Hematopoietic multipotent progenitor cell treated with erythropoietin and hydrocortisone succinate and interleukin-3 and kit ligand, for 8 days (in vitro differentiated cells): ENCODE measurements at regions not wholly inside any gene's neighbourhood (a gene's known extent, or its start where the extent isn't known, plus 50 kb on each side); places are given as distances from the start of the nearest gene placed in this dataset.

Experiments used
- DNase-seq: peaks from one replicate; pipeline ENCODE4 v3.0.0-alpha.2; 2015

GRCh38 chr9:1269533-1270315 is 219.6 kb downstream of the DMRT2 start:
- no peak for DNase-seq

DNA sequence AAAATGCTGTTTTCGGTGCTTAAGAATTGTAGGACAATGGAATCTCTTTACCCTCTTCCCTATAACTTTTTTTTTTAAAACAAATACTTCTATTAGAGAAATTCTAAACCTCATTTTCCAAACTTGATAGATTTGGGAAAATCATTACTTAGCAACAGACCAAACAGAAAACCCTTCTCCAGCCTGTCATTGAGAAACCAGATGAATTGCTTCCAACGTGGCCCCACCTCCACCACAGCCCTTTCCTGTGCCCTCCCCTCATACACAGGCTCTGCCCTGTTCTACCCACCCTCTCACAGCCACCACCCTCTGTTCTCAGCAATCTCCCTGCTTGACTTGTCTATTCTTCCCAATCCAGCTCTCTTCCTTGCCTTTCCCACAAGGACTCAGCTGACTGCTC is 221.2 kb downstream of the DMRT2 start:
- no peak for DNase-seq

DNA sequence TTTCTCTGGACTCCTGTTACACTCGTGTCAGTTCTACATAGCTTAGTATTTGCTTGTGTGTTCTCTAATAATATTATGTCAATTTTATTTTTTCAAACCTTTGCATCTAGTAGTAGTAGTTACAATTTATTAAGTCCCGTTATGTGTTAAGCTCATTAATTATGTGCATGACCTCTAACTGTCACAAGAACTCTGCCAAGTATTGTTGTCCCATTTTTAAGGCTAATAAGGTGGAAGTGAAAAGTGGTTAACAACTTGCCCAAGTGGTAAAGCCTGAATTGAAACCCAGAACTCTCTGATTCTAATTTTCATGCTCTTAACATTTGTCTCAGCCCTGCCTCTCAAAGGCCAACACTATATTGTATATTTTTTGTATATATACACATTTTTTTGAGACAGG is 221.6 kb downstream of the DMRT2 start:
- DNase-seq = no peak

- no peak for DNase-seq
Measured at GRCh38 chr9:1272488-1272887, 222.3 kb downstream of the DMRT2 start.

- no peak for DNase-seq
Measured at GRCh38 chr9:1273859-1274258, 223.7 kb downstream of the DMRT2 start.

DNA sequence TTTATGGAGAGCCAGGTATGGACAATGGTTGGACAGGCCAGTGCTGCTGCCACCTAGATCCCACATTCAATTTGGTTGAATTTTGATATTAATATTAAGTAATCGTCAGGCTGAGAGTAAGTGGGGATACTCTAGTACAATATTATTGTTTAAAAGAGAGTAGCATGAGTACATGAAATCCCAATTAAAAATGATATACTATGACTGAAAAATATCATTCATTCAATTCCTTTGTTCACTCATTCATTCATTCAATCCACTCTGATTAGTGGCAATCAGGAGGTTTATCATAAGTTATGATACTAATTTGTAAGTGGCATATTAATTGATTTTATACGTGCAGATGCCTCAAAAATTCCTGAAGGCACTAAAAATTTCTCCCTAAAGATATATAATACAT is 224.2 kb downstream of the DMRT2 start:
- DNase-seq = no peak

DNA sequence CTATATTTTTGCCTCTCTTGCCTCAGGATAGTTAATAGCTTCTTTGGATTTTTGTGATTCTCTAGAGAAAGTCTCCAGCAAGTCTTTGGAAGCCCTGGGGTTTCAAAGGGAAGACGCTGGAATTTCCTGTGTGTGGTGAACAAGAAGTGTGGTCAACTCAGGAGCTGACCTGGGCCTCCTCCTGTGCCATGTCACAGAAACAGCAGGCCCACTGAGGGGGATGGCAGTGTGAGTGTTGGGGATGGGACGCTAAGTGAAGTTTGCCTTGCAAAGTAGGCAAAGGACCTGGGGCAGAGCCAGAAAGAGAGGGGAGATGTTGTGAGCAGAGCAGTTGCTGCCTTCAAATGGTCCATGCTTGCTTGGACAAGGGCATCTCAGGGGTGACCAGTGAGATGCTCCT is 226.3 kb downstream of the DMRT2 start:
- DNase-seq = no peak

DNA sequence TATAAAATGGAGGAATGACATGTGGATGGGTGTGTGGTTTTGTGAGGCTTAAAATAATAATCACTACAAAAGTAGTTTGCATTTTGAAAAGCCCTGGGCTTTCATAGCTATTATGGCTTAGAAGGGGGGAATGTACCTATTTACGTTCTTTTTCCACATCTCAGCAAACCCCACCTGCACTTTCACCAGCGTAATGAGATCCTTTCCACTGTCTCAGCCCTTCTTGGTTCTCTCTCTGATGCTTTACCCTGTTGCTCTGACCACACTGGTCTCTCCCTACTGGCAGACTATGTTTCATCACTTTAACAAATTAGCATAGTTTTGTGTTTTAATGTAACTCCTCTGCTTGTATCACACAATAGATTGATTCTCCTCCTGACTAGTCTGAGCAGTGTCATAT is 234.6 kb downstream of the DMRT2 start:
- no peak for DNase-seq

- DNase-seq = no peak
Measured at GRCh38 chr9:1285526-1285925, 235.4 kb downstream of the DMRT2 start.

DNA sequence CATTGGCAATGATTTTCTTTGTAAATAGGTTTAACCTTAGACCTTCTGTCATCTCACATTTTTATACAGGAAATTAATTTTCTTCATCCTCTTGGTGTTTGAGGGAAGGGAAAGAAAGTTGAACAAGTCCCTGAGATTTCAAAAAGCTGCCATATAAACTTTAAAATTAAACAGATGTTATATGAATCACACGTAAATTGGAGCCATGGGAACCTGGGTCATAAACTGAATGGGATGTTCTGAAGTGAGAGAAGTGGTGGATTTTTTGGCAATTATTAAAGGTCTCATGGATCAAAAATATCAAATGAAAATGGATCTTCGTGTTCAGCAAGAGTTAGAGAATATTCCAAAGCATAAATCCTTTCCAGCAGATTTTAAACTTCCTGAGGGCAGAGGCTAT is 242.2 kb downstream of the DMRT2 start:
- DNase-seq = no peak

- DNase-seq = no peak
Measured at GRCh38 chr9:1294641-1295258, 244.6 kb downstream of the DMRT2 start.

GRCh38 chr9:1296331-1296730 is 246.2 kb downstream of the DMRT2 start:
- no peak for DNase-seq

DNA sequence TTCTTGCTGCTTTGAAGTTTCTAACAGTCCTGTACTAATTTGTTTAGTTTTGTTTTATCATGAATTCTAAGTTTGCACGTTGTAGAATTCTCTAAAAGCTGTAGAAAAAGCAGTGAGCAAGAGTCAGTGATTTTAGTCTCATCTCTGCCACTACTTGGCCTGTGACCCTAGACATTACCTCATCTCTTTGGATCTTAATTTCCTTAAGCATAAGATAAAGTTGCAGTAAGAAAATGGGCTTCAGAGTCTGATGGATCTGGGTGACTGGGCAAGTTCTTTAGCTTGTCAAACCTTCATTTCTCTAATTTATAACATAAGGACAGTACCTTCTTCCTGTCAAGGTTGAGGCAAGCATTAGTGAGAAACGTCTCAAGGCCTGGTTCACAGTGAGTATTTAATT is 247.9 kb downstream of the DMRT2 start:
- DNase-seq = no peak

- DNase-seq = no peak
Measured at GRCh38 chr9:1300941-1301340, 250.8 kb downstream of the DMRT2 start.

DNA sequence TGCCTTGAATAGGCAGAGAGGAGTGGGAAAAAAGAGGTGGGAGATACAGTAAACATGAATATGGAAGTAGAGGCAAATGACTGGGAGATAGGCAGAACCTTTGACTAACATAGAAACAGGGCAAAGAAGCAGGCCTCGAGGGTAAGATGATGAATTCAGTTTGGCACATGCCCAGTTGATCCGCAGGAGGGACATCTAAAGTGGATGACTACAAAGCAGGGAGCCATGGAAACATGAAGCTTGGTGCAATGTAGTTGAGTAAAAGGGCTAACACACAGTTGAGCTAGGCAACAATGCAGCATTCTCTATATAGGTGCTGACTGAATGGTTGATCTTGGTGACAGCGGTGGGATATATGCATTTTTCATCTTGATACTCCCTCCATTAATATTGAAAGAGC is 253.8 kb downstream of the DMRT2 start:
- DNase-seq = no peak

- no peak for DNase-seq
Measured at GRCh38 chr9:1311462-1312042, 261.4 kb downstream of the DMRT2 start.

DNA sequence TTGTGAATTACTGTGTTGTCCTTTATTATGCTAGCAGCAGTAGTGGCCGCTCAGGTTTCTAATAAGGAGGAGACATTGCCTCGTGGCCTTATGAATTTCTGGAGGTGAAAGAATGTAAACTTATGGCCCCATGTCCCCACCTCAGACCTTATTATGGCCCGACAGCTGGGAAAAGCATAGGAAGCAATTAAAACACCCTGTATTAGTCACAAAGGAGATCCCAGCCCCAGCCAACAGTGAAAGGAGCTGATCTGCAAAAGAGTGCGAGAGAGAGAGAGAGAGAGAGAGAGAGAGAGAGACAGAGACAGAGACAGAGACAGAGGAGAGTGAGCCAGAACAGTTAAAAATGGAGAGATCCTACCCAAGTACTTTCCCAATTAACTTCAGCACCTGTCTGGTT is 269.3 kb downstream of the DMRT2 start:
- DNase-seq = no peak

GRCh38 chr9:1320051-1320557 is 269.9 kb downstream of the DMRT2 start:
- no peak for DNase-seq

GRCh38 chr9:1320607-1321195 is 270.5 kb downstream of the DMRT2 start:
- DNase-seq = no peak

DNA sequence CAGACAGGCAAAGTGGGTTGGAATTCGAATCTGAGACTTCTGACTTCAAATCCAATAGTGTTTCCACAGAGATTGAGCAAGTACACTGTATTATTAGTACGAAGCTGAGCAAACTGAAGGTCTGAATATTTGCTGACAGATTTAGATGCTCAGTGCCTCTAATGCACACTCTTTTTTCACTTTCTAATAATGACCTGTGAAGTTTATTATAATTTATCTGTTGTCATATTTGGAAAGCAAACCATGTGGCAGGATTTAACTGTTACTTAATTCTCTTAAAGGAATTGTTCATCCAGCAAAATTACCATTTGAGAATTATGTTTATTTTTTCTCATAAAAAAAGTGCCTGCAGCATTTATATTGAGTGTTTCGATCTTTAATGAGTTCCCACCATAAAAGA is 277.3 kb downstream of the DMRT2 start:
- no peak for DNase-seq

DNA sequence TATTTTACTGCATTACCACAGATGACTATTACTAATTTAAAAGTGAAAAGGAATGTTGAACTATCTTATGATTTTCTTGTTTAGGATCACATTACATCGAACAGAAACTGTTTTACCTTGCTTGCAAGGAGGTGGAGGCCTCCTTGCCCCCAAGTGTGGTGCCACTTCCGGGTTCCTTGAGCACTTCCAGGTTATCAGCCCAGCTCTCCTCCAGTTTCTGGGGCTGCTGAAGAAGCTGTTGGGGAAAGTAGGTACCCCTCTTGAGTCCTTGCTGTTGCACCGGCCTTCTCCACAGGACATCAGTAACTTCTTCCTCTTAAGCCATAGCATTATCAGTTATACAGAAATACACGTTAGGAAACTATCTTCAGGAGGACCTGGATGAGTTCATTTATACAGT is 278.2 kb downstream of the DMRT2 start:
- no peak for DNase-seq

- no peak for DNase-seq
Measured at GRCh38 chr9:1331546-1332038, 281.4 kb downstream of the DMRT2 start.

DNA sequence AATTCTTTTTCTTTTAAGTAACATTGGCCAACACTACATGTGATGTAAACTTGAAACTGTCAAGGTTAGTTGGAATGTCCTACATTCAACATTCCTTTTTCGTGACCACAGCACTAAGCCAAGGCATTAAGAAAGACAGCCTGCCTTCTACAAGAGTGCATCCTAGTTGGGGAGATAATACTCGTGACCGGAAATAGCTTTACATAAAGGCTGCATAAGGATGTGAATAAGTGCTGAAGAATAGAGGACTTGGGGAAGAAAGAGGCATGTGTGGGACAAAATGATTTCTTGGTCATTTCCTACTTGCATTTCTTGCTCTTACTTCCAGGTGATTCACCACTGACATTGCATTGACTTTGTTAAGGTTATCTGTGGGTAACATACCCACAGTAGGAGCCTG is 282.0 kb downstream of the DMRT2 start:
- no peak for DNase-seq

GRCh38 chr9:1335174-1335573 is 285.0 kb downstream of the DMRT2 start:
- DNase-seq = no peak
